ENCODE measurements at regions not wholly inside any gene's neighbourhood (a gene's known extent, or its start where the extent isn't known, plus 50 kb on each side); places are given as distances from the start of the nearest gene placed in this dataset.

- TF ChIP-seq CTCF (IDR thresholded peaks at IDR 0.05) (peak; percentile 58), ZFX (IDR thresholded peaks at IDR 0.05; ENCODE audit: borderline replicate concordance) (no peak)
Observed at GRCh38 chr2:90207454-90208058, 1516.1 kb downstream of the RPIA start.
